ENCODE measurements at regions not wholly inside any gene's neighbourhood (a gene's known extent, or its start where the extent isn't known, plus 50 kb on each side); places are given as distances from the start of the nearest gene placed in this dataset.
A peak's percentile ranks its signal among the peaks of the same experiment; 100 is the strongest.

DNA sequence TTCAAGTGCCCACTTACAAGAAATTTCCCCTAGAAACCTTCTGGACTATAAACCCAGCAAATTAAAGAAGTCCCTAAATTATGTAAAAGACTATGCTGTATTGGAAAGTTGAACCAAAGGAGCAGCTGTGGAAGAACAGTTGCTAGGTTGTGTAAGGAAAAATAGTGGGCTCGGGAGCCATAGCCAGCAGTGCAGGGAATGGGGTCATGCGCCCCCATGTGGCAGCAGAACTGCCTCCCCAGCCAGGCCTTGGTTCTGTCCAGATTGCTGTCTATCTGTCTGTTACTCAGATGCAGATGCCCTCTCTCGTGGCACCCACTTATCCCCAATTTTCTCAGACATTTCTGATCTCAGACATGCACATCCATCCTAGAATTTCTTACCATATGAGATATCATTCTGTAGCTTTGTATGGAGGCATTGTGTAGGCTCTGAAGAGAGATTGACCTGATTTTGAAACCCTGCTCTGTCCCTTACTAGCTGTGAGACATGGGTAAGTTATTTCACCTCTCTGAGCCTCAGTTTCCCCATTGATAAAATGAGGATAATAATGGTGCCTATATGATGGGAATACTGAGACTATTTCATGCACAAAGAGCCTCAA, 258.3 kb downstream of the SS18 start:
- POLR2A ChIA-PET = no interaction called here
- no peaks in the 10 kb centered on the region for H3K9me3 Mint-ChIP-seq (ENCODE audit: insufficient read depth)
- ATAC-seq (ENCODE audit: low read depth) (no peak), DNase-seq (peak; percentile 12)
- Histone ChIP-seq H3K4me1 (ENCODE audit: control insufficient read depth in 2 of 2, insufficient read depth in 2 of 2, low read length in 2 of 2) (no peaks in the 10 kb centered on the region), H2AFZ (ENCODE audit: insufficient read depth, low read depth, low read length, poor library complexity, severe bottlenecking) (no peak overlapping the region), H3K4me3 (ENCODE audit: control extremely low read depth in 1 of 5, extremely low read depth in 1 of 5, insufficient read depth in 1 of 5, low read depth in 2 of 5, low read length in 4 of 5) (no peak overlapping the region), H3K27ac (ENCODE audit: low read length in 2 of 2) (no peak overlapping the region), H3K4me2 (replicated peaks; ENCODE audit: low read depth, low read length, poor library complexity, severe bottlenecking) (no peak overlapping the region), H3K9me3 (ENCODE audit: control extremely low read depth in 1 of 3, control insufficient read depth in 2 of 3, insufficient read depth in 1 of 3, low read length in 2 of 3) (no peaks in the 10 kb centered on the region), H3K27me3 (replicated peaks in 1 of 4; ENCODE audit: control extremely low read depth in 1 of 4, control insufficient read depth in 3 of 4, insufficient read depth in 4 of 4, low read length in 3 of 4) (no peaks in the 10 kb centered on the region), H3K36me3 (replicated peaks in 1 of 2; ENCODE audit: control extremely low read depth in 1 of 2, control insufficient read depth in 1 of 2, extremely low read depth in 1 of 2, insufficient read depth in 2 of 2, low read length in 1 of 2) (no peaks in the 10 kb centered on the region), H3K9ac (ENCODE audit: low read length) (no peak overlapping the region), H4K20me1 (ENCODE audit: control insufficient read depth, insufficient read depth, low read length, poor library complexity, severe bottlenecking) (no peaks in the 10 kb centered on the region), H3K79me2 (ENCODE audit: control insufficient read depth, insufficient read depth, low read length) (no peaks in the 10 kb centered on the region)
- H3K27me3 Mint-ChIP-seq = peaks cover 12% of the 10 kb centered on the region
- WGBS (ENCODE audit: insufficient coverage) = 31% methylated on average over 2 of the region's 3 CpGs
- intact Hi-C loops (cut with micrococcal nuclease) = loop anchor here (2.0 to 5.0 kb wide), 2 partner anchors 525 to 953 kb away; no protein-coding TSS in a partner anchor
- CTCF ChIA-PET = interaction anchor here (0.7 to 1.3 kb wide), 4 partner anchors 37 to 957 kb away, joined by 3 to 7 read pairs (median 4); no protein-coding TSS in a partner anchor
- H3K27ac Mint-ChIP-seq = no peak overlapping the region
- TF ChIP-seq, protein P1, sequence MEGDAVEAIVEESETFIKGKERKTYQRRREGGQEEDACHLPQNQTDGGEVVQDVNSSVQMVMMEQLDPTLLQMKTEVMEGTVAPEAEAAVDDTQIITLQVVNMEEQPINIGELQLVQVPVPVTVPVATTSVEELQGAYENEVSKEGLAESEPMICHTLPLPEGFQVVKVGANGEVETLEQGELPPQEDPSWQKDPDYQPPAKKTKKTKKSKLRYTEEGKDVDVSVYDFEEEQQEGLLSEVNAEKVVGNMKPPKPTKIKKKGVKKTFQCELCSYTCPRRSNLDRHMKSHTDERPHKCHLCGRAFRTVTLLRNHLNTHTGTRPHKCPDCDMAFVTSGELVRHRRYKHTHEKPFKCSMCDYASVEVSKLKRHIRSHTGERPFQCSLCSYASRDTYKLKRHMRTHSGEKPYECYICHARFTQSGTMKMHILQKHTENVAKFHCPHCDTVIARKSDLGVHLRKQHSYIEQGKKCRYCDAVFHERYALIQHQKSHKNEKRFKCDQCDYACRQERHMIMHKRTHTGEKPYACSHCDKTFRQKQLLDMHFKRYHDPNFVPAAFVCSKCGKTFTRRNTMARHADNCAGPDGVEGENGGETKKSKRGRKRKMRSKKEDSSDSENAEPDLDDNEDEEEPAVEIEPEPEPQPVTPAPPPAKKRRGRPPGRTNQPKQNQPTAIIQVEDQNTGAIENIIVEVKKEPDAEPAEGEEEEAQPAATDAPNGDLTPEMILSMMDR (IDR thresholded peaks at IDR 0.05) = peak; percentile 45
- TF ChIP-seq EZH2 (IDR thresholded peaks at IDR 0.05; ENCODE audit: borderline replicate concordance, insufficient read depth, low read depth, low read length, poor library complexity, severe bottlenecking) = no peak
- H3K4me3 Mint-ChIP-seq = no peak overlapping the region
- no peaks in the 10 kb centered on the region for H3K4me1 Mint-ChIP-seq

DNA sequence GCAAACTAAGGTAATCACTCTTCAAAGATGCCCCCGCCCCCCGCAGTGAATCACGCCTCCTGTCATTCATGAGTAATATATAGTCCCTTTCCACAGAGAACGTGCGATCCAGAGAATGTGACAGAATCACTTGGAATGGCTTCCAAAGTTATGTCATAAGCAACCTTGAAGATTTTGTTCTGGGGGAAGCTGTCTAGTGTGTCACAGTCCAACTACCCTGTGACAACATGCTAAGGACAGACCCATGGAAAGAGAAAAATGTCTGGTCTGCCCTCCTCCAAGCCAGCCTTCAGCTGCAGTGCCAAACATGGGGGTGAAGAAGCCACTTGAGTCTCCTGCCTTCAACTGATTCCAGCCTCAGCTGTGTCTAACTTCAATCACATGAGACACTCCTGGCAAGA, 259.1 kb downstream of the SS18 start:
- no peak for ATAC-seq (ENCODE audit: low read depth)
- H3K27ac ChIP-seq (ENCODE audit: low read length in 2 of 2) = no peak overlapping the region
- WGBS (ENCODE audit: insufficient coverage) = no CpG with 5 or more reads among the region's 5 CpGs
- H3K79me2 ChIP-seq (ENCODE audit: control insufficient read depth, insufficient read depth, low read length) = no peaks in the 10 kb centered on the region
- H2AFZ ChIP-seq (ENCODE audit: insufficient read depth, low read depth, low read length, poor library complexity, severe bottlenecking) = no peak overlapping the region
- POLR2A ChIA-PET = no interaction called here
- H4K20me1 ChIP-seq (ENCODE audit: control insufficient read depth, insufficient read depth, low read length, poor library complexity, severe bottlenecking) = no peaks in the 10 kb centered on the region
- H3K4me1 ChIP-seq (ENCODE audit: control insufficient read depth in 2 of 2, insufficient read depth in 2 of 2, low read length in 2 of 2) = no peaks in the 10 kb centered on the region
- TF ChIP-seq EZH2 (IDR thresholded peaks at IDR 0.05; ENCODE audit: borderline replicate concordance, insufficient read depth, low read depth, low read length, poor library complexity, severe bottlenecking) = no peak
- TF ChIP-seq, protein P1 (IDR thresholded peaks at IDR 0.05) = no peak
- no peak overlapping the region for H3K4me3 Mint-ChIP-seq
- H3K9me3 ChIP-seq (ENCODE audit: control extremely low read depth in 1 of 3, control insufficient read depth in 2 of 3, insufficient read depth in 1 of 3, low read length in 2 of 3) = no peaks in the 10 kb centered on the region
- H3K4me2 ChIP-seq (replicated peaks; ENCODE audit: low read depth, low read length, poor library complexity, severe bottlenecking) = no peak overlapping the region
- H3K4me3 ChIP-seq (ENCODE audit: control extremely low read depth in 1 of 5, extremely low read depth in 1 of 5, insufficient read depth in 1 of 5, low read depth in 2 of 5, low read length in 4 of 5) = no peak overlapping the region
- H3K27me3 ChIP-seq (replicated peaks in 1 of 4; ENCODE audit: control extremely low read depth in 1 of 4, control insufficient read depth in 3 of 4, insufficient read depth in 4 of 4, low read length in 3 of 4) = no peaks in the 10 kb centered on the region
- no peak for DNase-seq
- no peaks in the 10 kb centered on the region for H3K9me3 Mint-ChIP-seq (ENCODE audit: insufficient read depth)
- CTCF ChIA-PET = interaction anchor here (0.9 kb wide), 1 partner anchor 953 kb away, joined by 3 read pairs; no protein-coding TSS in a partner anchor
- H3K36me3 ChIP-seq (replicated peaks in 1 of 2; ENCODE audit: control extremely low read depth in 1 of 2, control insufficient read depth in 1 of 2, extremely low read depth in 1 of 2, insufficient read depth in 2 of 2, low read length in 1 of 2) = no peaks in the 10 kb centered on the region
- H3K4me1 Mint-ChIP-seq = no peaks in the 10 kb centered on the region
- intact Hi-C loops (cut with micrococcal nuclease) = loop anchor here (5.0 kb wide), 1 partner anchor 524 kb away; no protein-coding TSS in a partner anchor
- H3K27me3 Mint-ChIP-seq = peaks cover 8% of the 10 kb centered on the region
- no peak overlapping the region for H3K27ac Mint-ChIP-seq
- H3K9ac ChIP-seq (ENCODE audit: low read length) = no peak overlapping the region

Data from B cell (primary cell).